Osteocyte (in vitro differentiated cells): ENCODE measurements at regions not wholly inside any gene's neighbourhood (a gene's known extent, or its start where the extent isn't known, plus 50 kb on each side); places are given as distances from the start of the nearest gene placed in this dataset.

ENCODE experiments used
- DNase-seq: peaks from one replicate; pipeline ENCODE4 v3.0.0; 2021; ENCODE audit warnings: mixed read lengths; ENCODE audit not compliant: unreplicated experiment; ENCODE audit errors: extremely low spot score
- H3K27ac Mint-ChIP-seq: one replicate; pipeline ENCODE4 v1.8.0; 2021; ENCODE audit warnings: mild to moderate bottlenecking, mixed read lengths; ENCODE audit not compliant: unreplicated experiment
- H3K27me3 Mint-ChIP-seq: one replicate; pipeline ENCODE4 v1.8.0; 2021; ENCODE audit warnings: mixed read lengths; ENCODE audit not compliant: unreplicated experiment
- H3K36me3 Mint-ChIP-seq: one replicate; pipeline ENCODE4 v1.8.0; 2021; ENCODE audit warnings: mixed read lengths; ENCODE audit not compliant: unreplicated experiment
- H3K4me1 Mint-ChIP-seq: one replicate; pipeline ENCODE4 v1.8.0; 2021; ENCODE audit warnings: mixed read lengths; ENCODE audit not compliant: unreplicated experiment
- H3K4me3 Mint-ChIP-seq: one replicate; pipeline ENCODE4 v1.8.0; 2021; ENCODE audit warnings: mild to moderate bottlenecking, moderate library complexity, mixed read lengths; ENCODE audit not compliant: unreplicated experiment
- H3K9me3 Mint-ChIP-seq: one replicate; pipeline ENCODE4 v1.8.0; 2021; ENCODE audit warnings: mixed read lengths; ENCODE audit not compliant: unreplicated experiment
- TF ChIP-seq, protein P1 (sequence below): fragments of 200-600 bp; sonication (generic); IDR thresholded peaks from 2 replicates; pipeline ENCODE4 v1.5.0; 2021; ENCODE audit warnings: antibody characterized with exemption, mild to moderate bottlenecking, moderate library complexity

DNA sequence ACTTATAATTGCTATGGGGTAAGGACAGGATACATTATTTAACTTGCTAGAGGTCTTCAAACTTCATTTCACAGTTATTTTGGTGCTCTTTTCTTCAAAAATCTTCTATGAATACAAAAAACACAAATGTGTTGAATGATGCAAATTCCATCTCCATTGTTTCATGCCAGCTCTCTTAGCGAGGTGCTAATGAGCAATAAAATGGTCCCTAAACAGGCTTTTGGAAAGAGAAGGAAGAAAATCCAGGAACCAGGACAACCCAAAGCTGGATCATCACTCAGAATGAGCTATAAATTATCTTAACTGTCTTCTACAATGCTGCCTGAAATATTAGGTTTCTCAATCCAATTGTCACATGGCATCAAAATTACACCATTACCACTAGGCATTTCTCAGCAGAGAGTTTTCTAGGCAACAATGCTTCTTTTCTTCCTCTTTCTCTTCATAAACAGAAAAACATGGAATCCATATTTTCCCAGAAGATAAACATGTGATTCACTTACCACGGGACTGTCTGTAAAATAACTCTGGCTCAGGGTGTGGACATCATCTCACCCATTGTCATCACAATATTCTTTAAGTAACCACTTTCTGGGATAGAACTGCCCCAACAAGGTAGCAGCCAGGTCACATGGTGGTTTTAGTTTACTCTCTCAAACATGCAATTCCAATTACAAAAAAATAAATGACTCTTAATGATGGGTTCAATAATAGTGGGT, 249.4 kb downstream of the NPR3 start:
- TF ChIP-seq, protein P1, sequence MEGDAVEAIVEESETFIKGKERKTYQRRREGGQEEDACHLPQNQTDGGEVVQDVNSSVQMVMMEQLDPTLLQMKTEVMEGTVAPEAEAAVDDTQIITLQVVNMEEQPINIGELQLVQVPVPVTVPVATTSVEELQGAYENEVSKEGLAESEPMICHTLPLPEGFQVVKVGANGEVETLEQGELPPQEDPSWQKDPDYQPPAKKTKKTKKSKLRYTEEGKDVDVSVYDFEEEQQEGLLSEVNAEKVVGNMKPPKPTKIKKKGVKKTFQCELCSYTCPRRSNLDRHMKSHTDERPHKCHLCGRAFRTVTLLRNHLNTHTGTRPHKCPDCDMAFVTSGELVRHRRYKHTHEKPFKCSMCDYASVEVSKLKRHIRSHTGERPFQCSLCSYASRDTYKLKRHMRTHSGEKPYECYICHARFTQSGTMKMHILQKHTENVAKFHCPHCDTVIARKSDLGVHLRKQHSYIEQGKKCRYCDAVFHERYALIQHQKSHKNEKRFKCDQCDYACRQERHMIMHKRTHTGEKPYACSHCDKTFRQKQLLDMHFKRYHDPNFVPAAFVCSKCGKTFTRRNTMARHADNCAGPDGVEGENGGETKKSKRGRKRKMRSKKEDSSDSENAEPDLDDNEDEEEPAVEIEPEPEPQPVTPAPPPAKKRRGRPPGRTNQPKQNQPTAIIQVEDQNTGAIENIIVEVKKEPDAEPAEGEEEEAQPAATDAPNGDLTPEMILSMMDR = no peak
- peaks cover 15% of the 10 kb centered on the region for H3K4me1 Mint-ChIP-seq
- H3K27me3 Mint-ChIP-seq = no peaks in the 10 kb centered on the region
- H3K9me3 Mint-ChIP-seq = peaks cover 14% of the 10 kb centered on the region
- H3K4me3 Mint-ChIP-seq = no peak overlapping the region
- no peaks in the 10 kb centered on the region for H3K36me3 Mint-ChIP-seq
- DNase-seq = no peak
- H3K27ac Mint-ChIP-seq = no peak overlapping the region

DNA sequence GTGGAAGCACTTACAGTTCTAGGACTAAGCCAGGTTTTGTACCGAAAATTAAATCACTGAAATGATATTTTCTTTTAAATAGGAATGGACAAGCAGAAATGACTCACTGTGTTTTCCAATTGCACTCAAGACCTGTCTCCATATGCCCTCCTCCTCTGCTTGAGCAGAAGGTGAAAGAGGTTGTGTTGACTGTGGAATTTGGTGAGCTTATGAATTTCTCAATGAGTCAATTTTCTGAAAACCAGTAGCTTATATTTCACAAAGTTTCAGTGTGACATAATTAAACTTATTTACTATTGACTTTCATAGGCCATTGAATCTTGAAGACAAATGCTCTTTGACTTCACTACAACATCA, 249.9 kb downstream of the NPR3 start:
- no peak for DNase-seq
- Mint-ChIP-seq H3K4me3 (no peak overlapping the region), H3K9me3 (peaks cover 14% of the 10 kb centered on the region), H3K27ac (no peak overlapping the region), H3K4me1 (peaks cover 15% of the 10 kb centered on the region), H3K36me3 (no peaks in the 10 kb centered on the region), H3K27me3 (no peaks in the 10 kb centered on the region)
- TF ChIP-seq, protein P1 = no peak

DNA sequence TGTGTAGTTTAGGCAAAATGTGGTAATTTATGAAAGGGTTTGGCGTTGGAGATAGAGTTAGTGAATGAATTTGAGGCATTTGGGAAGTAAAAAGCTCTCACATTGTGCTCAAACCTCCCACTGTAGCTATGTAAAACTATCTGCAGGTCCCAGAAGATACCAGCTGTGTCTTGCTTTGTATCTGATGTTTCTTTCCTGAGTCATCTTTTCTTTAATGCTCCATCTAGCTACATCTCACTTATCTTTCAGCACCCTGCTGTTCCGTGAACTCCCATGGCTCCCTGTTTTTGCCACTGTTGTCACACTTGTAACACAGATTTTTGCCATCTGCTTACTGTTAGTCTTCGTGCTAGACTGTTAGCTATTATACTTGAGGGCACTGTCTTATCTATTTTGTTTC, 253.1 kb downstream of the NPR3 start:
- no peak overlapping the region for H3K27ac Mint-ChIP-seq
- DNase-seq = no peak
- no peak overlapping the region for H3K4me3 Mint-ChIP-seq
- TF ChIP-seq, protein P1 = no peak
- no peaks in the 10 kb centered on the region for H3K36me3 Mint-ChIP-seq
- peaks cover 6% of the 10 kb centered on the region for H3K9me3 Mint-ChIP-seq
- H3K4me1 Mint-ChIP-seq = peaks cover 18% of the 10 kb centered on the region
- no peaks in the 10 kb centered on the region for H3K27me3 Mint-ChIP-seq

DNA sequence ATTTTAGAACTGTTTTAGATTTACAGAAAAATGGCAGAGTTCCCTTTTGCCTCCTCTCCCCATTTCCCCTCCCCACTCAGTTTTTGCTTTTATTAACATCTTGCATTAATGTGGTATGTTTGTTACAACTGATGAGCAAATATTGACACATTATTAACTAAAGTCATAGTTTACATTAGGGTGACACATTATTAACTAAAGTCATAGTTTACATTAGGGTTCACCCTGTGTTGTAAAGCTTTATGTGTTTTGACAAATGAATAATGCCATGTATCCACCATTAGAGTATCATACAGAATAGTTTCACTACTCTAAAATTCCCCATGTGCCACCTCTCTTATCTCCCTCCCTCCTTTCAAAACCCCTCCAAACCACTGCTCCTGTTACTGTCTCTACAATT, 262.5 kb downstream of the NPR3 start:
- Mint-ChIP-seq H3K27ac (no peak overlapping the region), H3K36me3 (no peaks in the 10 kb centered on the region), H3K27me3 (no peaks in the 10 kb centered on the region), H3K4me3 (no peak overlapping the region), H3K9me3 (no peaks in the 10 kb centered on the region), H3K4me1 (peaks cover 41% of the 10 kb centered on the region)
- TF ChIP-seq, protein P1 = no peak
- DNase-seq = no peak

DNA sequence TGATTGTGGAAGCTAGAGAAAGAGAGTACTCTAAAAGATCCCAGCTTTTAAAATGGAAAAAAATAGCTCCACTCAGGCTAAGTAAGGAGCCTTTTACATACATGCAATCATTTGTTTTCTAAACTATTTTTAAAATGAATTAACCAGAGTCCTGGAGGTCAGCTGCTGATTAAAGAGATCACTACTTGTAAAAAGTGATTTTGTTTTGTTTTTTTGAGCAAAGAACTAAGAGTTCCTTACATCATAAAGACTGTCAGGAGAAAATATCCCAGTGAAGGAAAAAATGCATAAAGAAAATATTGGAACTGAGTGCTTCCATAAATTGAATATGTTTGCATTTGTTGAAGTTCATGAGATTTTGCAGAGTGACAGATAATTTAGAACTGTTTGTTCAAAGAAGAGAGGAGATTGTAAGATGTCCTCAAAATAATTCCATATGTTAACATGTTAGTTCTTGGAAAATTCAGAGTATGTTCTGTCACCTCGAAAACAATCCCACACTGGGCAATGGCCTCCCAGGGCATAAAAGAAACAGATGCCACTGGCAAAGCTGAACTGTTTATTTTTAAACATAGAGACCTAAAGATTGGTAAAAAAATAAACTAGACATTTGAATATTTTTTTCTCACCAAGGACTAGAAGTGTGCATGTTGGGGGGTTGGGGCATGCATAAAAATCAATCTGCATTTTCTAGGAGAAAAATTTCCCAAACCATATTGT, 264.7 kb downstream of the NPR3 start:
- TF ChIP-seq, protein P1 = no peak

More for the DNA sequence above, 264.7 kb downstream of the NPR3 start:
- no peak for DNase-seq
- Mint-ChIP-seq H3K9me3 (no peaks in the 10 kb centered on the region), H3K27ac (peak overlapping the region; percentile 64), H3K27me3 (no peaks in the 10 kb centered on the region), H3K4me3 (no peak overlapping the region), H3K4me1 (peaks cover 51% of the 10 kb centered on the region), H3K36me3 (peaks cover 2% of the 10 kb centered on the region)
